Dermis microvascular lymphatic vessel endothelial cell (primary cell): ENCODE measurements at regions not wholly inside any gene's neighbourhood (a gene's known extent, or its start where the extent isn't known, plus 50 kb on each side); places are given as distances from the start of the nearest gene placed in this dataset.
"Not testable (repeated sequence)": the region's sequence is repeated elsewhere in the genome, so short reads cannot be mapped to it uniquely, and the experiment has no call there.

Experiments used
- DNase-seq, 2 donors: peaks; one replicate each; pipeline versions ENCODE4 v3.0.0 to v3.0.0-alpha.2; 2010; ENCODE audit warnings: low read depth in 2 of 2

DNA sequence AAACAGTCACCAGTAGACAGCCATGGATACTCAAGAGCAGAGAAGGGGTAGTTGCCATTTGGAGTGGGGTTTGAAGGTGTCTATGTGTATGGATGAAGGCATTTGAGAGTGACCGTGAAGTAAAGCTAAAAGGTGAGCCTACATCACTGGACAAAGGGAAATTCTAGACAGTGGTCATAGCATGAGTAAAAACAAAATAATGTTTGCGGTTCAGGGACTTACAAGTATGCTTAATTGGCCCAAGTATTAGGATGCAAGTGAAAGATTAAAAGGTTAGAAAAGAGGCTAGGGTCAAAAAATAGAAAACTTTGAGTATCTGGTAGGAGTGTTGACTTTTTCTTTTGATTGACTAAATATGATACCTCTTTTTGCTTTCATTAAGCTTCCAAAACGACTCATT is 238.1 kb upstream of the SLC8A1 start:
- DNase-seq, result no peak

- DNase-seq, result no peak
Measured at GRCh38 chr2:40690525-40690924, 238.6 kb upstream of the SLC8A1 start.

DNA sequence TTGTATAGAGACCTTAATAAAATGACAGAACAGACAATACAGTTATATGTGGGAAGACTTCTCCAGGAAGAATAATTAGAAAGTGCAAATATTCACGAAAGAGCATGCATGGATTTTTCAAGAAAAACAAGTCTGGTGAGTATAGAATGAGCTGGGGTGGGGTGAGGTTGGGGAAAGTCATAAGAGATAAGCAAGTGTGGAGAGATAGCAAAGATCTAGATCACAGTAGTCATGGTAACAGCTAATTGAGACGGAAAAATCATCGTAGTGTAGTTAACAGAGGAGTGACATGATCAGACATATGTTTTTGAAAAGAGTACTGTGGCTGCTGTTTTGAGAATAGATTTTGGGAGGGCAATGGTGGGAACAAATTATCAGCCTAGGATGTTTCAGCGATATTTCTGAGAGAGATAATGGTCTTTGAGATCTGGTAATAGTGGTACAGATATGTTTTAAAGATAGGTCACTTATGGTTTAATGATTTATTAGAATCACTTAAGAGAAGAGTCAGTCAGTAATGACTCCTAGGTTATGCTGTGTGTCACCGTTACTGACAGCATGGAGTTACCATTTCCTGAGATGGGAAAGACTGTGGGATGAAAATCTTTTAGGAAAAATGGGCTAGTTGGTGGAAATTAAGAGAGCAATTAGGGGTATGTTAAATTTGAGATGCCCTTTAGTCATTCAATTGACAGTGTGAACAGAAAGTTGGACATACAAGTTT is 248.5 kb upstream of the SLC8A1 start:
- no peak for DNase-seq

DNA sequence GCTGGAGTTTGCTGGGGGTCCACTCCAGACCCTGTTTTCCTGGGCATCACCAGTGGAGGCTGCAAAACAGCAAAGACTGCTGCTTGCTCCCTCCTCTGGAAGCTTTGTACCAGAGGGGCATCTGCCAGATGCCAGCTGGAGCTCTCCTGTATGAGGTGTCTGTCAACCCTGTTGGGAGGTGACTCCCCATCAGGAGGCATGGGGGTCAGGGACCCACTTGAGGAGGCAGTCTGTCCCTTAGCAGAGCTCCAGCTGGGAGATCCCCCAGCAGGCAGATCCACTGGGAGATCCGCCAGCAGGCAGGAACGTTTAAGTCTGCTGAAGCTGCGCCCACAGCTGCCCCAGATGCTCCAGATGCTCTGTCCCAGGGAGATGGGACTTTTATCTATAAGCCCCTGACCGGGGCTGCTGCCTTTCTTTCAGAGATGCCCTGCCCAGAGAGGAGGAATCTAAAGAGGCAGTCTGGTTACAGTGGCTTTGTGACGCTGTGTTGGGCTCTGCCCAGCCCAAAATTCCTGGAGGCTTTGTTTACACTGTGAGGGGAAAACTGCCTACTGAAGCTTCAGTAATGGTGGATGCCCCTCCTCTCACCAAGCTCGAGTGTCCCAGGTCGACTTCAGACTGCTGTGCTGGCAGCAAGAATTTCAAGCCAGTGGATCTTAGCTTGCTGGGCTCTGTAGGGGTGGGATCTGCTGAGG is 260.5 kb upstream of the SLC8A1 start:
- DNase-seq, result not testable (repeated sequence)

- DNase-seq, result no peak
Measured at GRCh38 chr2:40716879-40717278, 265.0 kb upstream of the SLC8A1 start.

- no peak for DNase-seq
Measured at GRCh38 chr2:40719414-40719813, 267.5 kb upstream of the SLC8A1 start.

DNA sequence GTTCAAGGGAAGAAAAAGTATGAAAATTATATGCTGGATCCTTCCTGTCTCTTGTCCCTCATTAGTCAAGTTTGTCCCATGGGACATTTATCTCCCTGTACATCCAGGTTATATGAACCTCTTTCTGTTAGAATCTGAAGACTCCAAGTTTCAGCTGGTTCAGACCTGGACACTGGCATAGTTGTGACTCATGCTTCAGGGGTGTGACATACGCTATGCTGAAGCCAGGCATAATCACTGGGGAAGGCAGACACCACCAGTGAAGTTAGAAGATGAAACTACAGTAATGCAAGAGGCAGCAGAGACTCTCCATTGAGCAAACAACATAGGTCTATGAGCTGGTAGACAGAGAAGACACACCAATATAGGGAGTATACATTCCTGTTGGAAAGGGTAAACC is 269.7 kb upstream of the SLC8A1 start:
- no peak for DNase-seq

DNA sequence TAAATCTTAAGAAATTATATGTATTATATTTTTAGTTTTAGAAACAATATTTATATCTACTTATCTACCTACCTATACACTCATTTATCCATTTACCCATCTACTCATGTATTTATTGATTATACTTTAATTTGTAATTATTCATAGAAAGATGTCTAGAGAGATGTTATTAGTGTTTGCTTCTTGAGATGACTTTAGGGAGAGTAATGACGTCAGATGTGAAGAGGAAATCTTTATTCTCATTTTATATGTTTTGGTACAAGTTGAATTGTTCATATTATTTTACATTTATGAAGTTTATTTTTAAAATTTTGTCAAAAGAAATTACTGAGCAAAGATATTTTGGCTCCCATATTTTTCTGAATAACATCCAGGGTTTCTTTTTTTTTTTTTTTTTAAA is 271.3 kb upstream of the SLC8A1 start:
- no peak for DNase-seq

DNA sequence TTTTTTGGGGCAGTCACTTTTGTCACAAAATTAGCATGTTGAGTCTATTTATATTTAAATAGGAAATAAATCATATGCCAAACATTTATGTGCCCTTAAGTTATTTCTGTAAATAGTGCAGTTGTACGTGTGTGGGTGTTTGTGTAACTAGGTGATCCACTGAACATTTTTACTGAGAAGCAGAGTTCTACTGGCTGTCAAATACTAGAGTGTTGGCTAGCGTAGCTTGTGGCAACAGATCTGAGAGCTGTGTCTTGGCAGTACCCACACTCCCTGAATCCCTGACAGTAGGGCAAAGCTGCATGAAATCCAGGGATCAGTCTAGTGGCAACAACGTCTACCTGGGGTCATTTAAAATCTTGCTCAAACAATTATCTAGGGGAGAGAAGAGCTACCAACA is 273.1 kb upstream of the SLC8A1 start:
- no peak for DNase-seq

- DNase-seq, result no peak
Measured at GRCh38 chr2:40725950-40726349, 274.1 kb upstream of the SLC8A1 start.

DNA sequence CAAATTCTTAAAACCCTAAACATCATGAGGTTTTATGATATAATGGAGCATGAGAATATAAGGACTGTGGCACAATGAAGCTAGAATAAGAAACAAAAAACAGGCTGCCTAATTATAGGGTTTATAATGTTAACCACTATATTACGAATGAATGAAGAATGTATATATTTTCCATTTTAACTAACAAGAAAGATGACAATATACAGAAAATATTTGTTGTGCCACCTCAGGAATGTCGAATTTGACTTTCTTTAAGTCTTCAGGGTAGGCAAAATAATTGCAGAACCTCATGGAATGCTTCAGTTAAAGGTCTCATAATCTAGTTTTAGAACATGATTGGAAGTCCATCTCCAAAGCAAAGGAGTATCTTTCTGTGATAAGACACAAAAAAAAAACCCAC is 282.9 kb upstream of the SLC8A1 start:
- no peak for DNase-seq

GRCh38 chr2:40737180-40737579 is 285.3 kb upstream of the SLC8A1 start:
- DNase-seq, result no peak

DNA sequence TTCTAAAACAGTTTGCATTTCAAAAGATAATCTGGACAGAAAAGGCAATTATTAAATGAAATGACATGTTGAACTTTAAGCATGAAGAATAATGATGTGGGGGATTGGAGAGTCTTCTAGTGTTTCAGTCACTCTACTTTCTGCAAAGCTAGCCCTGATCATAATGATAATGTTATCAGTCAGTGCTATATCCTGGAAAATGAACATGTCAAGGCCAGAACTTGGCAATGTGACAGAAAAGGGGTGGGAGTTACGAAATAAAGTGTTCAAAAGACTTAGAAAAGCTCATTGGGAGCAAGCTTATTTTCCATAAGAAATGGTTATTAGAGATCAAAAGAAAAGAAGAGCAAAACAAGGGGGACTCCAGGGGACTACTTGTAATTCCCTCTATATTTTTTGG is 288.5 kb upstream of the SLC8A1 start:
- no peak for DNase-seq

DNA sequence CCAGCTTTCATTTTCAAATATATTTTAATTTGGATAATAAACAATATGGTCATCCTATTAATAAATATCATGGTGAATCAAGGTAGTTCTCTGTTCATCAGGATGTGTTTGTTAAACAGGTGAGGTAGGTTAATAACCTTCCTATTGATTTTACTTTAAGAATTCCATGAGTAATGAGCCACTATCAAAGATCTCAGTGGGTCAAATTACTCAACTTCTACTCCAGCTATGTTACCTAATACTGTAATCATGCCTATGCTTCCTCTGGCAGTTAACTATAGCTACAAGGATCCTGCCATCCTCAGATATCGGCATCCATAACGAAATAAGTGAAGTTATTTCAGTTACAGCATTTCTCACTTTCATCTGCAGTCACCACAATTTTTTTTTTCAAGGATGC is 289.6 kb upstream of the SLC8A1 start:
- no peak for DNase-seq

- no peak for DNase-seq
Measured at GRCh38 chr2:40746191-40746590, 294.3 kb upstream of the SLC8A1 start.

DNA sequence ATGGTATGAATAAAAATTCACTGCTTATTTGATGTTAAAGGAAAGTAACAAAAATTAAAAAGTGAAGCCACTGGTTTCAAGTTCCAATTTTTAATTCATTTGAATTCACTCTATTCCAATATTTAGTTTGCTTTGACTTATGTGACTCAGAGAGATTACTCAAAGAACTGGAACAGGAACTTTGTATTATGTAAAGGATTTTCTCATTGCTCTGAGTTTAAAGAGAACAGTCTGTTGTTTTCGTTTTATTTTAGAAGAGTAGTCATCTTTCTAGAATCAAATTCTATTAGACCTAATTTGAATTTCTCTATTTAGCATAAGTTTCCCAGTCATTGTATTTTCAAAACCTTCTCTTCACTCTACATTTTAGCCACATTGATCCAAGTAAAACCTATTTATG is 300.1 kb upstream of the SLC8A1 start:
- no peak for DNase-seq

- DNase-seq, result no peak
Measured at GRCh38 chr2:40752796-40753195, 300.9 kb upstream of the SLC8A1 start.

- DNase-seq, result no peak
Measured at GRCh38 chr2:40754912-40755311, 303.0 kb upstream of the SLC8A1 start.

DNA sequence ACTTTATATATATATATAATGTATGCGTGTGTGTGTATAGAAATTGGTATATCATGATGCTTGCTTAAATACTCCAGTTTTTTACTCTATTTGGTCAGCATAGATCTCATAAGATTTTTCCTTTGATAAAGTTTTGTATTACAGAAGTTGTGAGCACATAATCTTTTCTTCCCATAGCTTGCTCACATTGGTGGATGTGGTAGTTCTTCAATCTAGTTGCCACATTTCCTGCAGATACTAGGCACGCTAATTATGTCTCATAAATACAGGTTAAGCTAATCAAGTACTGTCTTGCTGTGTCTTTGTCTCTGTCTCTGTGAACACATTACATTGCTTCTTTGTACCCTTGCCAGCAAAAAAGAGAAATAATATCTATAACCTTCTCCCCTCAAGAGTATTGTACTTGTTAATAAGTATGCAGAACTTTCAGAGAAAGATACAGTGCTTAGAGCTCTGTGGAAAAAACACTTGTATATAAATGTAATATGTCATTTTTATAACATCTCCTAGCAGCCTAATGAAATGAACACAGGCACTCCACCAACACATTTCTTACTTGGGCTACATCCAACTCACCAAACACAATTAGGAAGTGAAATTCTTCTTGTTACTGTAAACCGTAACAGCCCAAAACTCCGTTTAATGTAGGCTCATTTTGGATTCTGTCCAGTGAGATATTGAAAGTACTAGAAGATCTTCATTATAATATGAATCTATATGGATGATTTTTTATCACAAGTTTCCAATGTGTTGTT is 306.7 kb upstream of the SLC8A1 start:
- DNase-seq, result no peak

DNA sequence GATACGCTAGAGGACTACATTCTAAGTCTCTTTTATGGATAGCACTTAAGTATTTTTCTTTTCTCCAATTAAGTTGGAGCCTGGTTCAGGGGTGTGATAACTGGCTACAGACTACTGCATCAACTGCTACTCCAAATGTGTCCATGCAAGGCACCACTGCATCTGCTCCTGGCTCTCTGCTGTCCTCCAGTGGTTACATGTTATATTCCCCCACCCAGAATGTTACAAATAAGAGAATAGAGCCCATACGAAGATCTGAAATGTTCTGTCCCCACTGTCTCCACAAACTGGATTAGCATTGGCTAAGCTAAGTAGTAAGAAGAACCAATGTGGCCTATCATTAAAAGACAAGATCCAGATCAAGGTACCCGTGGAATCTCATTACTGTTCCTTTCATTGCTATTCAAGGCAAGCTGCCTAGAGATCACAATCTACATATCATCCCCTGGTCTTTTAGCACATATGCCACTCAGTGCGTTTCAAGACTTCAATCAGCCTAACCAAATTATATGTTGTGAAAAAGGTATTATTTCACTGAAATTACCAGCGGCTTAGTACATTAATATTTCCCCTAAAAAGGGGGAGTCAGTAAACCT is 308.3 kb upstream of the SLC8A1 start:
- DNase-seq, result peak in 1 of 2 donors; percentile 2

DNA sequence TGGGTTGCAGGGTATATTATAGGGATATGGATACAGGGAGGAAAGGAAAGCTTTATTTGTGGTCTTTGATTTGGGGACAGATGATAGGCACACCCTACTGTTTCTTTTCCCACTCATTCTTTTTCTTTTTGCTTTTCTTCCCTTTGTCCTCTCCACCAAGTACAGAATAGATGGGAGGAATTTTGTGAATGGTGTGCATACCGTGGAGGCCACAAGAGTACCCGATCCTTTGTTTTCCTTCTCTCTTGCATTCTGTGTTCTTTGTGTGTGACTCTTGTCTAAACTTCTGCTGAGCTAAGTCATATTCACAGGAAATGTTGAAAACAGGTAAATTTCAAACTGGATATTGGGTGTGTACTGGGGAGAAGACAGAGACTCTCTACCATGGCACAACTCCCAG is 321.4 kb upstream of the SLC8A1 start:
- DNase-seq, result no peak

GRCh38 chr2:40783704-40784103 is 331.8 kb upstream of the SLC8A1 start:
- DNase-seq, result no peak
